Muscle of back (tissue), 3 donors: ENCODE measurements at regions not wholly inside any gene's neighbourhood (a gene's known extent, or its start where the extent isn't known, plus 50 kb on each side); places are given as distances from the start of the nearest gene placed in this dataset.

Experiments
- DNase-seq, 3 donors: peaks; one replicate each; pipeline versions ENCODE4 v3.0.0 to v3.0.0-alpha.2; 2013

DNA sequence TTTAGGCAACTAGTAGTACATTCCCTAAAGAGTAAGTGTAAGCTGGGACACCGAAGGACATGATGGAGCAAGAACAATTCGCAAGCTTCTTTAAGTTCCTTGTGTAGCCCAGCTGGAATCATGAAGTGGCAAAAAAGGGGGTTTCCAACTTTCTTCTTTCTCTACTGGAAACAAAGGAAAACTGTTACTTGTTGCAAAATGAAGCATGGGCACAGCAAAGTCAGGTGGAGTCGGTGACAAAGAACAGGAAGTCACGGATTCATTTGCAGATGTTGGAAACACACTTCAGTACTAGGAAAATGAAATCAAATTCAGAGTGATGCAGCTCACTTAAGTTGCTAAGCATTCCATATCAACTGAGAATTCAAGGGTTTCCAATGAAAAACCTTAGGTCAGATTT lies 706.9 kb upstream of the STXBP6 start:
- DNase-seq = peak in 1 of 3 donors; percentile 29

DNA sequence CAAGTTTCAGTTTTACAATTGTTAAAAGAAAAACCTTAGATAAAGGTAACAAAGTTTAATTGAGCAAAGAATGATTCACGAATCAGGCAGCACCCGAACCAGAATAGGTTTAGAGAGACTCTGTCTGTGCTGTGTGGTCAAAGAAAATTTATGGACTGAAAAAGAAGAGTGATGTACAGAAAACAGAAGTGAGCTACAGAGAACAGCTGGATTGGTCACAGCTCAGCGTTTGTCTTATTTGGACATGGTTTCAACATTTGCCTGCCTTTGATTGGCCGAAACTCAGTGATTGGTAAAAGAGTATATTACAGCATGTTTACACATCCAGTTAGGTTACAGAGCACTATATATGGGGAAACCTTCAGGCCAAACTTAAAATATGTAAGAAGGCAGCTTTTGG lies 703.2 kb upstream of the STXBP6 start:
- DNase-seq = no peak

- peak; percentile 64 to 89 (median 64) for DNase-seq
Observed at GRCh38 chr14:25750436-25750835, 700.5 kb upstream of the STXBP6 start.
